ENCODE measurements at regions not wholly inside any gene's neighbourhood (a gene's known extent, or its start where the extent isn't known, plus 50 kb on each side); places are given as distances from the start of the nearest gene placed in this dataset.
A peak's percentile ranks its signal among the peaks of the same experiment; 100 is the strongest.

DNA sequence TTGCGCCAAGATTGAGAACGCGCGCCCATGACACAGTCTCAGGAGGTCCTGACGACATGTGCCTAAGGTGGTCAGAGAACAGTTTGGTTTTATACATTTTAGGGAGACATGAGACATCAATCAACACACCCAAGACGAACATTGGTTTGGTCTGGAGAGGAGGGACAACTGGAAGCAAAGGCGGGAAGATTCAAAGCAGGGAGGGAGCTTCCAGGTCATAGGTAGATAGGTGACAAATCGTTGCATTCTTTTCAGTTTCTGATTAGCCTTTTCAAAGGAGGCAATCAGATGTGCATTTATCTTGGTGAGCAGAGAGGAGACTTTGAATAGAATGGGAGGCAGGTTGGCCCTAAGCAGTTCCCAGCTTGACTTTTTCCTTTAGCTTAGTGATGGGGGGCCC is 828.4 kb upstream of the DPPA4 start:
- H3K27ac ChIP-seq (ENCODE audit: insufficient read length, low read depth, low read length) = peak overlapping the region; percentile 61
- no peaks in the 10 kb centered on the region for H3K79me1 ChIP-seq (ENCODE audit: insufficient read depth, low read depth, low read length, poor library complexity, severe bottlenecking)
- WGBS (ENCODE audit: extremely low coverage, insufficient read length, low lambda C conversion rate) = no CpG with 5 or more reads among the region's 8 CpGs
- Mint-ChIP-seq H3K27me3 (ENCODE audit: low read depth) (no peaks in the 10 kb centered on the region), H3K36me3 (ENCODE audit: insufficient read depth in 1 of 3, low read depth in 3 of 3) (peaks cover 2 to 8% (median 3%) of the 10 kb centered on the region in 3 experiments; a peak in 5 of 7 replicates), H3K4me1 (peaks cover 34 to 36% of the 10 kb centered on the region in 2 experiments), H3K9me3 (no peaks in the 10 kb centered on the region; a peak in 1 of 5 replicates), H3K27ac (peak overlapping the region; percentile 91 to 97 (median 93)), H3K4me3 (peak overlapping the region; percentile 33 to 39; a peak in 4 of 5 replicates)
- H2BK12ac ChIP-seq (ENCODE audit: insufficient read length, low read depth, low read length) = no peak overlapping the region
- H4K5ac ChIP-seq (ENCODE audit: insufficient read length, low read depth, low read length) = no peak overlapping the region
- no peak overlapping the region for H3K56ac ChIP-seq (ENCODE audit: insufficient read length, low read depth, low read length)
- no peak overlapping the region for H4K8ac ChIP-seq (replicated peaks; ENCODE audit: insufficient read length, low read depth, low read length)
- H3K23ac ChIP-seq (ENCODE audit: insufficient read length, low read depth, low read length) = no peak overlapping the region
- no peak overlapping the region for H2BK120ac ChIP-seq (ENCODE audit: low read depth, low read length, poor library complexity, severe bottlenecking)
- H3T11ph ChIP-seq (ENCODE audit: low read length) = no peak overlapping the region
- H3K9me3 ChIP-seq (ENCODE audit: control insufficient read depth, low read depth, low read length) = no peaks in the 10 kb centered on the region
- peak; percentile 58 for DNase-seq
- no peak overlapping the region for H2BK5ac ChIP-seq (ENCODE audit: insufficient read length, low read length)
- H3K4me2 ChIP-seq (ENCODE audit: insufficient read depth, insufficient read length, low read length) = peak overlapping the region; percentile 49
- H3K18ac ChIP-seq (ENCODE audit: insufficient read length, low read depth, low read length) = peak overlapping the region; percentile 75
- H3K9ac ChIP-seq (ENCODE audit: extremely low read depth, insufficient read length, low read length) = no peak overlapping the region
- H3K27me3 ChIP-seq (ENCODE audit: insufficient read depth, low read length) = no peaks in the 10 kb centered on the region
- H3K4ac ChIP-seq (ENCODE audit: low read depth, low read length) = no peak overlapping the region
- no peaks in the 10 kb centered on the region for H3K23me2 ChIP-seq (ENCODE audit: insufficient read length, low read depth, low read length, poor library complexity, severe bottlenecking)
- H2AFZ ChIP-seq (ENCODE audit: low read length) = no peak overlapping the region
- no peaks in the 10 kb centered on the region for H3K79me2 ChIP-seq (ENCODE audit: insufficient read depth, low read length)
- no peak overlapping the region for H2BK15ac ChIP-seq (ENCODE audit: low read depth, low read length)
- no peak overlapping the region for H3K14ac ChIP-seq (ENCODE audit: insufficient read depth, low read length)
- no peak overlapping the region for H4K91ac ChIP-seq (ENCODE audit: insufficient read length, low read depth, low read length)
- H2AK5ac ChIP-seq (ENCODE audit: insufficient read length, low read length) = no peak overlapping the region
- H4K20me1 ChIP-seq (ENCODE audit: control insufficient read depth, insufficient read depth, insufficient read length) = no peaks in the 10 kb centered on the region
- H3K4me1 ChIP-seq (ENCODE audit: insufficient read depth, low read length) = no peaks in the 10 kb centered on the region; the same call in 1 of the 2 replicates
- no peak overlapping the region for H2BK20ac ChIP-seq (ENCODE audit: low read depth, low read length, poor library complexity, severe bottlenecking)
- no peak for TF ChIP-seq CTCF (conservative IDR thresholded peaks at IDR 0.05)

Measured in H9 (cell line).